ENCODE measurements at regions not wholly inside any gene's neighbourhood (a gene's known extent, or its start where the extent isn't known, plus 50 kb on each side); places are given as distances from the start of the nearest gene placed in this dataset.

DNA sequence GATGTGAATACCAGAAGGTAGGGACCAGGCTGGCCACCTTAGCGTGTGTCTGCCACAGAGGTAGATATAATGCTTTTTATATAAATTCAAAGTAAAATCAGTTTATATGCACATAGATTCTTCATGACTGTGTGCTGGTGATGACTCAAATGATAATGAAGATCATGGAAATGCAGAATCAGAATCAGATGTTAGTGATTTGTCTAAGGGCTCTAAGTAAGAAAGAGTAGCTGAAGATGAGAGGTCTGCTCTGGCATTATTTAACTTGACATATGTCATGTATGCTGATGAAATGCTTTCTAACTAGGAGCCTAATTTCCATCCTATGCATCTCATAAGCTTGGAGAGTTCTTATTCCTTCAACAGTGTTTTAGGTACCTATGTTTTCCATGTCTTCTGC lies 50.3 kb upstream of the DPH6 start:
- no peak for DNase-seq (ENCODE audit: low read depth)

DNA sequence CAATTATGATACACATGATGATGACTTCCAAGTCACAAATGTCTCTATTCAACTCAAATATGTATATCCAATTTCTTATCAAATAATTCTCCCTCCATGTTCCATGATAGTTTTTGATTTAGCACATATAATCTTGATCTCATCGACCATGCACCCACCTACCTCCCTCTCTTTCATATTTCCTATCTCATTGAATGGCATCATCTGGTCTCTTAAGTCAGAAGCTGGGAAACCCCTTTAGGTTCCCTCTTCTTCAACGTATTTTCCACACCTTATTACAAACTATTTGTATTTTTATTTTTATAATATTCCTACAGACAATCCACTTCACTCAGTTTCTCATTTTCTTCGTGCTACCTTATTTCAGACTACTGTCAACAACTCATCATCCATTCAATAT lies 56.9 kb upstream of the DPH6 start:
- DNase-seq (ENCODE audit: low read depth), result no peak

DNA sequence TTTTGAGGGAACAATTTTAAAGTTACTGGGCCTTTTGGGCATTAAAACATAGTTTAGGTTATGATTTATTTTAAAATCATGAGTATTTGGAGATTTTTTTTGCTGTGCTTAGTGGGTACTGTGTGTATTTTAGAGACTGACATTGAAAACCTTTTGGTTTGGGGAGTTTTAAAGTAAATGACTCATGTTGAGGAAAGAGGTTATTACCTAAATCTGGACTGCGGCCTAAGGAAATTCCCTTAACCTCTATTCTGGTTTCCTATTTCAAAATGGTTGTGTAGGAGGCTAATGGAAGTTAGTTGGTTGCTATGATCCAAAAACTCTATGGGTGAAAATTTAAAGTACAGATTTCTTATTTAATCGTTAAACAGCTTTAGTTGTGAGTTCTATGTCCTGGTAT lies 57.3 kb upstream of the DPH6 start:
- DNase-seq (ENCODE audit: low read depth), result no peak

DNA sequence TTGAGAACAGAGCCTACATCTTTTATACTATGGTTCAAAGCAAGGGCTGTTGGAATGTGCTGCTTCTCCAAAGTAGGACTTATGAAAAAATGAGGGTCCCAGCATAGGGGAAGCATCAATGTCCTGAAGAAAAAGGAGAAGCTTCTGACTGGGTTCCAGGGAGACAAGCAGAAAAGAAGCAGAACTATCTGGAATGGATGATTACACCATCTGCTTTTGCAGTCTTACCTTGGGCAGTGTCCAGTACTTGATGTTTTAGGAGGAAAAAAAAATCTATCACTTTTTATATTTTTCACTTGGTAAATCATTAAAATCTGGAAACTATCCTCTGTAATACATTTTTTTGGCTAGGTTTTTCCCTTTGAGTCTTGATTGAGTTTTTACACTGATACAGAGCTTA lies 57.9 kb upstream of the DPH6 start:
- DNase-seq (ENCODE audit: low read depth), result no peak

DNA sequence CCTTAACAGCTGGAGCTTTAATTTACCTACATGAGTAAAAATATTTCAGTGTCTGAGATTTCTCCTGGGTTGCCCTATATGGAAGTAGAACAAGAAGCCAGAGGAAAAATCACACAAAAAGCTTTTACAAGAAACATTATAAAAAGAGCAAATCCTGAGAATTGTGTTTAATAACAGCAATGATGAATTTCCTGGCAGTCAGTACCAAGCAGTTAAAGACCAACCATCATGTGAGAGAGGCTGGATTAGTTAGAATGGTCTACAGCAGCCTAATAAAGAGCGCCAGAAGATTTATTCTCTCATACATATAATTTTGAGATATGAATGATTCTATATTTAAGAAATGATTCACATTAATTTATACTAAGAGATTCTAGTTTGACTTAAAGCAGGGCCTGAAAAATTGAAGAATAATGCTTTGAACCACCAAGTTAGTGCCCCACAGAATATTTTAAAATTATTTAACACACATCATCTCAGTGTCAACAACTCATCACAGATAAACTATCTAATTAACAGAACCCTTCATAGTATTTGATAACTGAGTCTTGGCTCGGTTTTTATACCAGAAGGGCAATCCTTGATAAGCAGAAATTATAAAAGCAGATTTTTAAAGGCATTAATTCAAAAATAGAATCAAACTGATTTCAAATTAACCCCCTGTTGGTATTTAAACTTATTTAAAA lies 59.9 kb upstream of the DPH6 start:
- DNase-seq (ENCODE audit: low read depth), result no peak

DNA sequence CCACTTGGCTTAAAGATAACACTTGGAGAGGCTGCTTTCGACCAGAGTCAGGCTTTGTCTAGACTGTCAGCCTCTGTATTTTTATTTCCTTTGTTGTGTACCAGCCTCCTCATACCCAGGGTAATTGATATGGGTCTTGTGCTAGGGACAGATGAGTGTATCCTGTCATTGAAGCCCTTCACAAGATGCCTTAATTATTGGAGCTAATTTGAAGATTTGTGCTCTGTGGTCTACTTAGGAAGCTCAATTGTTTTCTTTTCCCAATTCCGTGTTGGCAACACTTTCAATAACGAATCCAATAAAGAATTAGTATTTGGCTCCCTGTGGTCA lies 60.5 kb upstream of the DPH6 start:
- no peak for DNase-seq (ENCODE audit: low read depth)

DNA sequence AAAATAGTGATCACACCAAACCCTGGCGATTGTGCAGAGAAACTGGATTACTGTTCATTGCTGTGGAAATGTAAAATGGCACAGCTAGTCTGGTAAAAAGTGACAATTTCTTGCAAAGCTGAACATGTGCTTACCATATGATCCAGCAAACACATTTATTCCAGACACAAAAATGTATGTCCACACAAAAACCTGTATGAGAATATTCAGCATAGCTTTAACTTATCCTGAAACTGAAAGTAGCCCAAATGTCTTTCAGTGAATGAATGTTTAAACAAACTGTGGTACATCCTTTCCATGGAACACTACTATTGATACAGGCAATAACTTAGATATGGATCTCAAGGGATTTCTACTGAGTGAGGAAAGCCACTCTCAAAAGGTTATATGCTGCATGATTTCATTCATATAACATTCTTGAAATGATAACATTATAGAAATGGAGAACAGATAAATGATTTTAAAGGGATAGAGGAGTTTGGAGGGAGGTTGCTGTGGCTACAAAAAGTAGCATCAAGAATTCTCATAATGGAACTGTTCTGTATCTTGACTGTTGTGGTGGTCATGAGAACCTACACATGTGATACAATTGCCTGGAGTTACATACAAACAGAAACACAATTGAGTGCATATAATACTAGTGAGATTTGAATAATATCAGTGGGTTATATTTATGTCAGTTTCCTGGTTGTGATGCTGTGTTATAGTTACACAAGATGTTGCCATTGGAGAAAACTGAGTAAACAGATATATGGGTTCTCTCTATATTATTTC lies 70.7 kb upstream of the DPH6 start:
- DNase-seq (ENCODE audit: low read depth), result no peak

DNA sequence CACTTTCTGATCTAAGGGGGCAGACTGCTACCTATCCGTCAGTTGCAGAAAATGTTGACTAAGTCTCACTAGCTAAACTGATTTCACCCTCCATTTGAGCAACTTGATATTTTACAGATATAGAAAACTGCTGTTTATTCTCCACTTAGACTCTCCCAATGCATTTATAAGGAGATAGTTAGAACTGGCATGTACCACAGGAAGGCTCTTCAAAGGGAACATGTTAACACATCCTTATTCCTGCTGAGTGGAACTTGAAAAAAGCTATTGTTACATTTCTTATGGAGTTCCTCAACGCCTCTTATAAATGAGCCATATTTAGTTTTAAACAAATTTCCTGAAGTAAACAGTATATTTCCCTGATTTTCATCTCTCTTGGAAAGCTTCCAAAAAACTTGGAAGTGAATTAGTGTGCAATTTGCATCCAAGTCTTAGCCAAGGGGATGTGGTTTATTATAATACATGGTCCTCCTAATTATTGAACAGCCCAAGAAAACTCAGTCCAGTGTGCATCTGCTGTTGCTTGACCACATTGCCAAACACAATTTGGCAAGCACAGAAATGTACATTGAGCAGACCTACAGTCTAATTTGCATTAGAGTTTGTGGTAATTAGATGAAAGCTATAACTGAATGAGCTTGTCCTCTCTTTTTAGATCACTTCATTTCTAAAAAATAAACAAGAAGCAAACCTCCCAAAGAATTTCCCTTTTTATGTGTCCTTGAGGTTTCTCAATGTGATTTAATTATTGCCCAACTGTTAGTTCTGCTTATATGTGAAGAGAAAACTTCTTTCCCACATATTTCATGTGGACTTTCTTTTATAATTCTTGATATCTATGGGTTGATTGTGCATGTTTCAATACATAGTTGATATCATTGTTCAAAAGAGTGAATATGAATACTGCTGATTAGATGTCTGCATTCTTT lies 72.6 kb upstream of the DPH6 start:
- no peak for DNase-seq (ENCODE audit: low read depth)

DNA sequence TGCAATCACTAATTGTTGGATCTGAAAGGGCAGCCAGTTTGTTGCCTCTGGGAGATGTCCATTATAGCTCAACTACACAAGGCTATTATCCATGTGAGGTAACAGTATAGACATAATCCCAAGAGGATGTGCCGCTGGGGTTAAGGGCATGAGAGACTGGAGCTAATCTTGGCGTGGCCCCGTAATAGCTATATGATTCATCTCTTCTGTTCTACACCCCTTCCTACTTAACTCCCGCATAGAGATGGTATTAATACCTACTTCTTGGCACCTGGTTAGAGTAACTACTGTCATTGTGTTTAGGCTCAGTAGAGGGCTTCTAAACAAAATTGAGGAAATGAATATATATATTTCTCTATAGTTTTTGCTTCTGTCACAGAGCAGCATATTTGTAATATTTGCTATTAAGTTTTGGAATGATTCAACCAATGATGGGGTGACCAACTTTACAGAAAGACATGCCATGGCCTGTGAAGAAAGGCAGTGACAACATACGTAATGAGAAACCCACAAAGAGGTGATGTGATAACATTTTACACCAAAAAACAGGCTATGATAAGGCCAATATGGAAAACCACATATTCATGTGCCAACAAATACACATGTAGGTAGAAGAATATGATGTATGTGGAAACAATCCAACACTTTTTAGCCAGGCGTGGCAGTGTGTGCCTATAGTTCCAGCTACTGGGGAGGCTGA lies 76.8 kb upstream of the DPH6 start:
- DNase-seq (ENCODE audit: low read depth), result no peak

DNA sequence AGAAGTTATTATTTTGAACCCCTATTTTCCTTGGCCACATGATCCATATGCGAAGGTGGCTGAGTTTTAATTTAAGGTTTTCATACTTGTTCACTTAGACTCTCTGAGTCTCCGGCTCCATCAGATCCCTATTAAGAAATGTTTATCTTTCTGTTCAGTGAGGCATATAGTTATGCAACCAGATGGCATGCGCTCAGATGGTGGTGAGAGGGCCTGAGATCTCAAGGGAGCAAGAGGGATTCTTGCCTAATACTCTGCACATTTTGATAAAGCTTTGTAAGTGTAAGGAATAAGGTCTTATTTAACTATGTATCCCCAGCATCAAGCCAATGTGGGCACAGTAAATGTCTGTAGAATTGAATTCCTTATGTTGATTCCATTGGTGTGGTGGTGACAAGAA lies 78.9 kb upstream of the DPH6 start:
- no peak for DNase-seq (ENCODE audit: low read depth)

DNA sequence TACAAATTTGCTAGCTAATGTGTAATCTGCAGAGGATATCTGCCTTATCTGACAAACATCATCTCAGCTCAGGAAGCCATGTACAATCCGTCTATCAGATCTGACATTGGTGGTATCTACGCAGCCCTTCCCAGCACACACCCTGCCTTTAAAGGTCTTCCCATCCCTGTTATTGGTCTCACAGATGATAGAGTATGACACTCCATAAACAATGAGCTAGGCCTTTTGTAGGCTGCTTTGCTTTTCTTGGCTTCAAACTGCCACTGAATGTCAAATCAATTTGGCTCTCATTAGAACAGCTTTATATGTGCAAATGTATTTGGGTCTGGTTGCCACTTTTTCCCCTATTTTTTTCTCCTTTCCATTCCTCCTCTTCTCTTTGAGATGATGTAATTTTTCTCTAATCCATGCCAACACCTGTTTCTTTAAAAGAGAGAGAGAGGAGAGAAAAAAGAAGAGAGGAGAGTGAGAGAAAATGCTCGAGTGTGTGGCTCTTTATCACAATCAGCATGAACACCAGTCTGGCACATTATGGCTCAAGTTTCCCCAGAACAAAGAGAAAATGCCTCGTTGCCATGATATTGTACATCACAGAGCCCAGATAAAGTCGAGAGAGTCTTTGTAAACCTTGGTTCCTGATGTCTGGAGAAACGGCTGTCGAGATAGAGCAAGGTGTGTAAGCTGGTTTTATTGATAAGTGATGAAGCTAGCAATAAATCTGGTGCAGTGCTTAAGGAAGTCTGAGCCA lies 80.8 kb upstream of the DPH6 start:
- no peak for DNase-seq (ENCODE audit: low read depth)

DNA sequence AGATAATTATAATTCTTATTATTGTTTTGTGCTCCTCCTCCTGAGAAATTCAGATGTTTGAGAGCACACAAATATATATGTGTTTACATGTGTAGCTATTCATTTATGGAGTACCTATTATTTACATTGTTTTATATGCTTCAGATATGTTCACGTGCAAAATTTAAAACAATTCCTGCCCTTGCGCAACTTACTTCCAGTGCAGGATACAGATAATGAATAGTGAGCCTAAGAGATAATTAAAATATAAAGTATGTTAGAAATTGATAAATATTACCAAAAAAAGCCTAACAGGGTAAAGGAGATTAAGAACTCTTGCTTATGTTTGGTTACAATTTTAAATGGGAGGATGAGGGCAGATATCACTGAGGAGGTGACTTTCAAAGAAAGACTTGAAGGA lies 81.7 kb upstream of the DPH6 start:
- no peak for DNase-seq (ENCODE audit: low read depth)

DNA sequence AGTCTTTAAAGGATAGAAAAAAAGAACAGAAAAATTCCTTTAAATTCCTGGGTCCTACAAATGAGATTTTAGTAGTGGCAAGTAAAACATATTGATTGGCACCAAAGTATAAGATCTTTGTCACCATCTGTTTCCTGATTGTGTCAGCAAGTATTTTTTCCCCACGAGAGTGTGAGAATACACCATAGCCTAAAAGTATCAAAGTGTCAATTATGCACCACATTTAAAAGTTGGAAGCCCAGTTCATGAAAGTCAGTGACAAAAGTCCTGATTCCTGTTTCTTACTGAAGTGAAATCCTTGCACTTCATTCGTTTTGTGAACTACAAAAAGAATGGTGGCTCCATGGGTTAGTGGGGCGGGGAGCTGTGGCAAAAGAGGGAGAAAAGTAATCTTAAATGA lies 83.8 kb upstream of the DPH6 start:
- DNase-seq (ENCODE audit: low read depth), result no peak

DNA sequence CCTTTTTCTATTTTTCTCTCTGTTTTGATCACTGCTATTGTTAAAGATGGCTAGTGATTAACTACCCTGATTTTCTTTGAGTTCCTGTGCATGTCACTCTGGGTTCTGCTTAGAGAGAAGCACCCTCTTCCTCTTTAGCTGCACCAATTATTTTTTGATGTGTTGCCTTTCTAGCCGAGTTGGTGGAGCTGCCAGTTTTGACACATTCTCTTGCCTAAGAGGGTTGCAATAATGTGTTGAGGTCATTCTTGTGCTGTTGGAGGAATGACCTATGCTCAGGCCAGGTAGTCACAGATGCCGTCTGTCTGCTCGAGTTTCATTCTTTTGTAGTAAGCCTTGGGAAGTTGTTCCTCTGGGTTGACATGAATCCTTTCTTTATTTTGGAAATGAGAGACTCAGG lies 84.6 kb upstream of the DPH6 start:
- no peak for DNase-seq (ENCODE audit: low read depth)

DNA sequence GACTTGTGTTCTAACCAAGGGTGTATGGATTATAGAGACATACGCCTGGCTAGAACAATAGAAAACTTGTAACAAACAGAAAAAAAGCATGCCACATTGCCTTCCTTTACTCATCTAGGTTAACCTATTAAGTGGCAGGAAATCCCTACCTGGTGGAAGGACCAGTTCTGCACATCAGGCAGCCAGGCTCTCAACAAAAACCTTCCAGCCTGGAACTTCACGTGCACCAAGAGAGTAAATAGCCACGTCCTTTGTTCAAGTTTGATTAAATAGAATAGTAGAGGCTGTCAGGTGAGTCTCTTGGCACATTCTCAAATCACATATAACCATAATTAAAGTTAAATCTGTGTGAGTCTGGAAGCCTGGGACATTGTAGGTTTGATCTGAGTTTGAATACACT lies 85.0 kb upstream of the DPH6 start:
- DNase-seq (ENCODE audit: low read depth), result no peak

DNA sequence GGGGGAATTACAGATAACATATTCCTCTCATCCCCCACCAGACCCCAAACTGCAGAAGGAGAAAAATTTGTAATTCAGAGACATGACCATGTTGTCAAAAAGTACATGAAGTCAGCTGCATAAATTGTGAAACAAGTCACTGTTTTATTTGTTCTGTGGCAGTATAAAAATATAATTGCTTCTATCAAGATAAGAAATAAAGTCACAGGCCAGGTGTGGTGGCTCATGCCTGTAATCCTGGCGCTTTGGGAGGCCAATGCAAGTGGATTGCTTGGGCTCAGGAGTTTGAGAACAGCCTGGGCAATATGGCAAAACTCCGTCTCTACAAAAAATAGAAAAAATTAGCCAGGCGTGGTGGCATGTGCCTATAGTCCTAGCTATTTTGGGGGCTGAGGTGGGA lies 87.7 kb upstream of the DPH6 start:
- no peak for DNase-seq (ENCODE audit: low read depth)

DNA sequence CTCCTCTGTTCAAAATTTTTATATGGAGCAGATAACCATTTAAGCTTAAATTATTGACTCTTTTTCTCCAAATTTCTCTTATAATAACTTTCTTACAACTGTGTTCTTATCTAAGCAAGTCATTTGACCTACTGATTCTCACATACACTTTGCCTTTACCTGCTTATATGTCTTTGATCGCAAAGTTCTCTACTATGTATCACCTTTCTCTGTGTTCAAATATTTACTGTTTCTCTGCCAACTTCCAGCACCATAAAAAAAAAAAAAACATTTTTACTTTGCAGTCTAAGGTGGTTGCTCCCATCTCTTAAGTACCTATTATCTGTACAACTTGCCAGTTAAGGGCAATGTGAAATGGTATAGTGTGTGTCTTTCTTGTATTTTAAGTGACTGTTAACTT lies 100.8 kb upstream of the DPH6 start:
- DNase-seq (ENCODE audit: low read depth), result no peak

DNA sequence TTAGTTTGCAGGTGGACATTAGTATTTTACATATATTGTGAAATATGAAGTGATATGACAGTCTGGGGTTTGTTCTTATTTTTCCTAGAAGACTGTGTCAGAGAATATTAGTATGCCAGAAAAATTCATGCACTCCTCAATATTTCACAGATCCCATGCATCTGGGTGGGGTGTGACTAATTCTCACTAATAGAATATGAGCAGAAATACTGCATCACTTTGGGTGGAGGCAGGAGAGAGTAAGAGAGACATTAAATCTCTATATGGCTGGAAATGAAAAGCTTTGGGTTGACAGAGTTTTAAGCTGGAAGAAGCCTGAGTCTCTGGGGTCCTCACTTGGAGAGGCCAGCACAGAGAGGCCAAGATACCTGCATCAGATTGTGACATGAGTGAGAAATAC lies 101.3 kb upstream of the DPH6 start:
- no peak for DNase-seq (ENCODE audit: low read depth)

DNA sequence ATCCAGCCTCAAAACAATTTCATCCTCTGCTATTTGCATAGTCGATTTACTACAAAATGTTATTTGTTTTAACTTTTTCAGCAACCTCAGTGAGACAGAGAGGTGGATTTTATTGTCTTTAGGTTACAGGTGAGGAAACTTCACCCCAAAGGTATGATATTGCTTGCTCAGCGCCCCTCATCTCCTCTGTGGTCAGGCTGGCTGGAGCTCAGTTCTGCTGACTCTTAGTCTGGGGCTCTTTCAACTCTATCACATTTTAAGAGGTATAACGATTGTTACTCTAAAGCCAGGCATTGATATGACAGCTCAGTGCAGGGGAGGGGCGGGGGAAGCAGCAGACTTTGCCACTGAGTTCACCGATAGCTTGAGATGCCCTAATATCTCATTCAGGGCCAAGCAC lies 103.0 kb upstream of the DPH6 start:
- no peak for DNase-seq (ENCODE audit: low read depth)

DNA sequence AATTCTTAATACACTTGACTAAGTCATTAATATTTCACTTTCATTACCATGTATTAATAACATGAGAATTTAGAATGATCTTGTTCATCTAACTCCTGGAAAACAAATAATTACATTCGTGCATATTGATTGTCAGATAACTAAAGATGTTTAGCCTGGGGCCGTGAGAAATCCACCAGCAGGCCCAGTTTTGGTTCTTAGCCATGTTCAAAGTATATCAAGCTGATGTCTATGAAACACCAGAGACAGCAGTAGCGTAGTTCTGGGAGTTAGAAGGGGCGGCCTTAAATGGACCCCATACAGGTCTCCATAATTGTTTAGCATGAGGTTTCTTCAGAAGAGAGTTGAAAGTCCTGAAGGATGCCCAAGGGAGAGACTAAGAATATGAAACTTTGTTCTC lies 103.6 kb upstream of the DPH6 start:
- no peak for DNase-seq (ENCODE audit: low read depth)

DNA sequence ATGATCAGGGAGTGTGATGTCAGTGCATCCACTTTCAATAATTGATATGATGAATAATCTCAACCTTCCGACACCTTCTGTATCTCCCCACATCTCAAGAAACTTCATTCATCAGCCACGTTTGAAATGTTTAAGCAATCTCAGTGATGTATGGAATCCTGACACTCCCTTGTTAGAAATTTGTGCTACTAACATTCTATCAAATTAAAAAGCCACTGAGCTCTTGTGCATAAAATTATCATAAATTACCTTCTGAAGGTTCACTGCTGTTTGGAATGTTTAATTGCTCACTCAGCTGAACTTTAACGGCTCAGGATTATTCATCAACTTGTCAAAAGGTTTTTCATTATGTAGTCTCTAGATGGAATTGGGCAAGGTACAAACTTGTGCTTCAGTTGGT lies 108.4 kb upstream of the DPH6 start:
- no peak for DNase-seq (ENCODE audit: low read depth)

Data from activated T-cell treated with anti-CD3 and anti-CD28 coated beads for 48 hours (primary cell).